Fibroblast of lung (primary cell): ENCODE measurements at regions not wholly inside any gene's neighbourhood (a gene's known extent, or its start where the extent isn't known, plus 50 kb on each side); places are given as distances from the start of the nearest gene placed in this dataset.

Source experiments
- CTCF ChIP-seq, 2 donors: IDR thresholded peaks in 1 of 2; conservative IDR thresholded peaks in 1 of 2; 1 replicate in 1 of 2; 2 replicates in 1 of 2; pipeline ENCODE4 v1.5.1; 2011 to 2012; ENCODE audit warnings: low read length in 2 of 2, control low read depth in 1 of 2, inconsistent platforms in 1 of 2, low read depth in 1 of 2, mild to moderate bottlenecking in 1 of 2
- EZH2 ChIP-seq: IDR thresholded peaks from 2 replicates; pipeline ENCODE4 v1.5.1; 2012; ENCODE audit warnings: low read length, control low read depth, mild to moderate bottlenecking; ENCODE audit errors: missing control alignments

GRCh38 chr3:154684440-154684839 lies 254.4 kb upstream of the GPR149 start:
- TF ChIP-seq EZH2 (no peak), CTCF (conservative IDR thresholded peaks at IDR 0.05 in 1 of 2, IDR thresholded peaks at IDR 0.05 in 1 of 2; ENCODE audit: low read depth in 1 of 2, low read length in 2 of 2) (no peak)
